GM10266 (cell line): ENCODE measurements at regions not wholly inside any gene's neighbourhood (a gene's known extent, or its start where the extent isn't known, plus 50 kb on each side); places are given as distances from the start of the nearest gene placed in this dataset.
A peak's percentile ranks its signal among the peaks of the same experiment; 100 is the strongest.

ENCODE experiments used
- DNase-seq: peaks from one replicate; pipeline ENCODE4 v3.0.0; 2012; ENCODE audit errors: extremely low spot score
- TF ChIP-seq, protein P1 (sequence below): IDR thresholded peaks from 2 replicates; pipeline ENCODE4 v1.5.1; 2012; ENCODE audit warnings: mild to moderate bottlenecking, low read depth; ENCODE audit not compliant: control insufficient read depth, insufficient read depth; ENCODE audit errors: missing control alignments

DNA sequence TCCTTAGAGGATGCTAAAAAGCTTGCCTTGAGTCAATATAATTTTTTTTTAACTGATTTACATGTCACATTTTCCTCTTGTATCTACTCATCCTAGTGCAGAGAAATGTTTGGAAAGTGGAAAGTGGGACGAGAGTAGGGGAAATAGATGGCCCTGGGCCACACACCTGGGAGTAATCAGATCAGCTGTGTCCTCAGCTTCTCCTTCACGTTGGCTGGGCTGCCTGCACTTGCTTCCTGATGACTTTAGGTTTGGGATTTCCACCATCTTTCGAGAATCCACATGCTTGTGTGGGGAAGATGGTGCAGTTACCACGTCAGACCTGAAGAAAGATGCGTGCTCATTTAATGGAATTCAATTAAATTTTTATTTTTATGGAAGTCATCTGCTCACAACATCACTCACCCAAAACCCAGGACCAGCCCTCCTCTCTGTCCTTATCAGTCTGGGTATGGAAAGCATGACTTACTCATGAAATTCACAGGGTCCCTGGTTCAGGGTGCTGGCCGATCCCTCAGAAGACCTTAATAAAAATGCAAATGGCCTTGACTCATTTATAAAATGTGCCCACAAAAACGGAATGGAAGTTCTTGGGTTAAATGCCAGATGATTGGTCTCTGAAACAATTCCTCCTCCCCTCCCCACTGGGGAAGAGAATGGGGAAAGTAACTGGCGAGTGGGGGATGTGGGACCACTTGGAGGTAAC, 74.5 kb upstream of the TIAM2 start:
- DNase-seq, result no peak
- TF ChIP-seq, protein P1, sequence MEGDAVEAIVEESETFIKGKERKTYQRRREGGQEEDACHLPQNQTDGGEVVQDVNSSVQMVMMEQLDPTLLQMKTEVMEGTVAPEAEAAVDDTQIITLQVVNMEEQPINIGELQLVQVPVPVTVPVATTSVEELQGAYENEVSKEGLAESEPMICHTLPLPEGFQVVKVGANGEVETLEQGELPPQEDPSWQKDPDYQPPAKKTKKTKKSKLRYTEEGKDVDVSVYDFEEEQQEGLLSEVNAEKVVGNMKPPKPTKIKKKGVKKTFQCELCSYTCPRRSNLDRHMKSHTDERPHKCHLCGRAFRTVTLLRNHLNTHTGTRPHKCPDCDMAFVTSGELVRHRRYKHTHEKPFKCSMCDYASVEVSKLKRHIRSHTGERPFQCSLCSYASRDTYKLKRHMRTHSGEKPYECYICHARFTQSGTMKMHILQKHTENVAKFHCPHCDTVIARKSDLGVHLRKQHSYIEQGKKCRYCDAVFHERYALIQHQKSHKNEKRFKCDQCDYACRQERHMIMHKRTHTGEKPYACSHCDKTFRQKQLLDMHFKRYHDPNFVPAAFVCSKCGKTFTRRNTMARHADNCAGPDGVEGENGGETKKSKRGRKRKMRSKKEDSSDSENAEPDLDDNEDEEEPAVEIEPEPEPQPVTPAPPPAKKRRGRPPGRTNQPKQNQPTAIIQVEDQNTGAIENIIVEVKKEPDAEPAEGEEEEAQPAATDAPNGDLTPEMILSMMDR, result no peak

DNA sequence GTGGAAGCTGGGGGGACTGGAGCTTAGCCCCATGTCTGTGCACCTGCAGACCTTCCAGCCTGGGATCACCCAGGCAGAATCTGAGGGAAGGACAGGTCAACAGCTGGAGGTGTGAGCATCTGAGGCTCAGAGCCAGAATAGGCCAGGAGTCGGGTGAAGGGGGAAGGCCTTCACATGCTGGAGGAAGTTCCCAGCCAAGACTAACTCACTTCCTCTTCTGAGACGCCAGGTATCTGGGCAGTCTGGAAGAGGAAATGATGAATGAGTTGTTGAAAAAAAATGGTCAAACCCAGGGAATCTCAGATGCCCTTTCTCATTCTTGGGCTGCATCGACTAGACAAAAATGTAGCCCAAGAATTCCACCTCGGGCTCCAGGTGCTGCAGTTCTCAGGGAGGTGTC, 73.6 kb upstream of the TIAM2 start:
- TF ChIP-seq, protein P1, result no peak
- no peak for DNase-seq

DNA sequence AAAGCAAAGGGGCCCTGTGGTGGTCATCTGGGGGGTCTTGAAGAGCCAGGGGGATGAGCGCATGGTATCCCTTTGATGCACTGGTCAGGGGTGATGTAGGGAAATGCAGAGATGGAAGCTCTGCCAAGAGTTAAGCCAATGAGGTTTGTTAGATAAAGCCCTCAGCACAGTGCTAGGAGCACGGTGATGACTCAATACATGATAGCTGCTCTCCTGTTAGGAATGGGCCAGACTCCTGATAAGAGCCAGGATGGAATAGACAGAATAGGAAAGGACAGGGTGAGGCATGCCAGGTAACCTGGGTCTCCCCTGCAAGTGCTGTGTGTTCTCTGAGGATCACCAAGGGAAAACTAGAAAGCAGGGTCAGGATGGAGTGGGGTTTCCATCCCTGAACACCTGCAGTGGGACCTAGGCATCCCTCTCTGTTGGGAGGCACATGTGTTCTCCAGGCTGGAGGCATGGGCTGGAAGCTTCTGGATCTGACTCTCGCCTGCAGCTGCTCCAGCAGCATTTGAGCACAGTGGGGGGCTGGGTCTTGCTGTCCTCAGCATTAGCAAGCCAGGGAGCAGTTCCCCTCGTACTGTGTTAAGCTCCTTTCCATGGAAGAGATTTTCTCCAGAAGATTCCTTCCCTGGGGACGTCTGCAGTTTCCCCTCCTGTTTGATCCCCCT, 71.8 kb upstream of the TIAM2 start:
- no peak for DNase-seq
- TF ChIP-seq, protein P1, result no peak

DNA sequence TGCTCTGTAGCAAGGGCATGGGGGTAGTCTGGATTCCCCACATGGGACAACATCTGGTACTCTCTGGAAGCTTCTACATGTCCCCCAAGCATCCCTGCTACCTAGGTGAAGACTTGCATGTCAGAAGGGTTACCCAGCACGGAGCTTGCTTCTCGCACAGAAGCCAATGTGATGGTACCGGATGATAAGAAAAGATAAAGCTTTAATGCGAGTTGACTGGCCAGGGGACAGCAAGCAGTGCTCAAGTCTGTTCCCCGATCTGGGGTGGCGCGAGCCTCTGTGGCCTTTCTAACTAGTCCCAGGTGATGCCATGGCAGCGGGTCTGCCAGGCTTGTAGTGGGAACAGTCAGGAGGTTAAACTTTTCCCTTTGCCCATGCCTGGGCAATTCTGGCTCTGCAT, 70.0 kb upstream of the TIAM2 start:
- TF ChIP-seq, protein P1, result no peak
- DNase-seq, result no peak

DNA sequence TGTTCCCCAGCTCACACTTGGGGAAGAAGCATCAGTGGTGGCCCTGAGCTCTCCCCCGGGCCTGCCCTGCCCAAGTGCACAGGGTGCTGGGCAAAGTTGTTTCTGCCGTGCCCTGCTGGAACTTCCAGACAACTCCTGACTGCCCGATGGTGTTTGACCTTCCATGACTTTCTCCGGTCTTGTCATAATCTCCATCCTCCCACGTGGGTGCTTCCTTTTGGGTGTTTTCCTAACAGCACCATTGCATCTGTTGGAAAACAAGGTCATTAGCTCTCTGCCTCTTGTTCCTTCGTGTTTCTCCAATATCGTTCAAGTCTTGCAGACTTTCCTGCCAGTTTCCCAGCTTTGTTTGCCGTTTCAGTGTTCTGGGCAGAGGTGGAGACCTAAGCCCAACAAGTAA, 68.7 kb upstream of the TIAM2 start:
- TF ChIP-seq, protein P1, result no peak
- DNase-seq, result no peak

DNA sequence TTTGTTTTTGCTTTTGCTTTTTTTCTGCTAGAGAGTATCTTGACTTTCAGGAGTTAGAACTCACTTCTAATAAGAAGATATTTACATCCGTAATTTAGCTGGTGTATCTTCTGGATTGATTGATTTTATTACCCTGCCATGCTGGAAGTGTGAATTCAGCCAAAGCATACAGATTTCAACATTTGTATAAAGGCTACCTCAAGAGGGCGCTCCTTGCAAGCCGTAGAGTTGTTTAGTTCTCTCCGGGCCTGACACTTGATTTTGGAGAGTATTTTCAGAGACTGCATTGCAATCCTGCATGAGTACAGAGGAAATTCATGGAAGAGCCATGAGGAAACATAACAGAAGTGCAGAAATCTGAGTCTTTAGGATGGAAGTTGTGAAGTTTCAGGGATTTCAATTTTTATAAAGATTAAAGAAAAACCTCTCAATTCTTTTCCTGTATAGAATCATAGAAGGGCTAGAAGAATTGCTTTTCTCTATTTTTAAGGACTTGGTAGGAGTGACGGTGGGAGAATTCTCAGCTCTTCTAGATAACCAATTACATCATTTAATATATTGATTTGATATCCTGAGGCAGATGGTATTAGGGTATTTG, 66.7 kb upstream of the TIAM2 start:
- TF ChIP-seq, protein P1, result peak; percentile 70
- DNase-seq, result peak; percentile 71

DNA sequence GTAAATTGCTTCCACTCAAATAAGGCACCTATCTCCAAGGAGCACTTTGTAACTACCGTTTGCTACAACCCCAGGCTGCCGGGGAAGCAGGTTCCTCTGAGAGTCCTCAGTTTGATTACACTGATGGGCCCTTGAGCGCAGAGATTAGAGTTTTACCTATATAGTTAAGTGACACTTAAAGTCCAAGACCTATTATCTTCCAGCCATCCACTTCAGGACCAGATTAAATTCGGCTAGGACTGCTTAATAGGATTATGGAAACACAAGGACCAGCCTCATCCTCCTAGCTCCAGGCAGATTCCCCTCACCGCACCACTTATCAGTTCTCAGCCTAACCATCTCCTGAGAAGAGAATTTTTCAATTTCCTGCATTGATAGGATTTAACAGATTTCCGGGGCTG, 64.7 kb upstream of the TIAM2 start:
- TF ChIP-seq, protein P1, result no peak
- no peak for DNase-seq
